GM13977 (cell line): ENCODE measurements at regions not wholly inside any gene's neighbourhood (a gene's known extent, or its start where the extent isn't known, plus 50 kb on each side); places are given as distances from the start of the nearest gene placed in this dataset.

Source experiments
- DNase-seq: peaks from one replicate; pipeline ENCODE4 v3.0.0; 2012; ENCODE audit warnings: low spot score
- in situ Hi-C: fragments of 300-500 bp; cut with MboI; formaldehyde crosslinking; loops from one replicate; pipeline ENCODE4 v1.12.0; 2022; ENCODE audit warnings: low sequenced_read_pairs, low pct_unique_long_range_greater_than_20kb, mixed read lengths, inconsistent platforms; ENCODE audit not compliant: unreplicated experiment
- TF ChIP-seq, protein P1 (sequence below): IDR thresholded peaks from 2 replicates; pipeline ENCODE4 v1.5.1; 2012; ENCODE audit warnings: mild to moderate bottlenecking, control low read depth; ENCODE audit not compliant: insufficient read depth; ENCODE audit errors: extremely low read depth, missing control alignments

DNA sequence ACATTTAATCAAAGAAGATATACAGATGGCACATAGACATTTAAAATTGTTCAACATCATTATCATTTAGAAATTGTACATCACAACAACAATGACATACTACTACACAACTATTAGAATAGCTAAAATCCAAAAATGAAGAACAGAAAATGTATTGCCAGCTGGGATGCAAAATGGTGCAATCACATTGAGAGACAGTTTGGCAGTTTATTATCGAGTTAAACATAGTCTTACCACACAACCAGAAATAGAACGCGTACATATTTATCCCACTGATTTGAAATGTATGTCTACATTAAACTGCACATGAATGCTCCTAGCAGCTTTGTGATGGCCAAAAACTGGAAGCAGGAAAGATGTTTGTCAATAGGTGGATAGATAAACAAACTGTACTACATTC lies 791.5 kb upstream of the MGAT4C start:
- in situ Hi-C loops = no loop called here
- TF ChIP-seq, protein P1, sequence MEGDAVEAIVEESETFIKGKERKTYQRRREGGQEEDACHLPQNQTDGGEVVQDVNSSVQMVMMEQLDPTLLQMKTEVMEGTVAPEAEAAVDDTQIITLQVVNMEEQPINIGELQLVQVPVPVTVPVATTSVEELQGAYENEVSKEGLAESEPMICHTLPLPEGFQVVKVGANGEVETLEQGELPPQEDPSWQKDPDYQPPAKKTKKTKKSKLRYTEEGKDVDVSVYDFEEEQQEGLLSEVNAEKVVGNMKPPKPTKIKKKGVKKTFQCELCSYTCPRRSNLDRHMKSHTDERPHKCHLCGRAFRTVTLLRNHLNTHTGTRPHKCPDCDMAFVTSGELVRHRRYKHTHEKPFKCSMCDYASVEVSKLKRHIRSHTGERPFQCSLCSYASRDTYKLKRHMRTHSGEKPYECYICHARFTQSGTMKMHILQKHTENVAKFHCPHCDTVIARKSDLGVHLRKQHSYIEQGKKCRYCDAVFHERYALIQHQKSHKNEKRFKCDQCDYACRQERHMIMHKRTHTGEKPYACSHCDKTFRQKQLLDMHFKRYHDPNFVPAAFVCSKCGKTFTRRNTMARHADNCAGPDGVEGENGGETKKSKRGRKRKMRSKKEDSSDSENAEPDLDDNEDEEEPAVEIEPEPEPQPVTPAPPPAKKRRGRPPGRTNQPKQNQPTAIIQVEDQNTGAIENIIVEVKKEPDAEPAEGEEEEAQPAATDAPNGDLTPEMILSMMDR = no peak

DNA sequence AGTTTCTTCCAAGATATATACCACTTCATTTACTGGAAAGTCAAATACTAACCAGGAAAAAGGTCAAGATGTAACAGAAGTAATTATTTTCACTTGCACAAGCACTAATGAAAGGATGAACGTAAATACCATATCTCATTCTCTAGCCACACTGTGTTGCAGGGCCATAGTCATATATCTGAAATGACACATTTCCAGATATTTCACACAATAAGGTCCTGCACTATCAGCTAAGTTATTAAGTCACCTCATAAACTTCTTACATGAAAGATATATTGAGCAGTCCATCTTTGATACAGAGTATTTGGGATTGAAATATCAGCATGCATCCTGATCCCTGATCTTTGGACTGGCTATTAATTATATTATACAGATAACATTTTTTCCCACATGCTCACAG lies 783.3 kb upstream of the MGAT4C start:
- no peak for DNase-seq
- in situ Hi-C loops = no loop called here

More for the DNA sequence above, 791.5 kb upstream of the MGAT4C start:
- DNase-seq = no peak

DNA sequence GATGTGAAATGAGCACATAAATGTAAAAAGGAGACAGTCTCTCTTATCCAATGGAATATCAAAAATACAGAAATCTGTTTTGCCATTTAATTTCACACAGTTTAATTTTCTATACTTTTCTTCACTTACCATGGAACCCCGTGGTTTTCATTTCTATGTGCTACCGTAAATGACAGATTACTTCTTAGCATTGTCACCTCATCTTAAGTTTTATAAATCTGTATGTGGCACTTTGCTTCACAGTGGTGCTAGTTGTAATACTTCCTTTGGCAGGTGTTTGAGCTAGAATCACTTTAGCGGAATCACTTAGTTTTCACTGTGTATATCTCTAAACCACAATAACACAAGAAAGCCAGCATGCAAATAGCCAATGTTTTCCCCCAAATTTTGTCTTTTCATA lies 781.9 kb upstream of the MGAT4C start:
- TF ChIP-seq, protein P1 = no peak
- in situ Hi-C loops = no loop called here
- no peak for DNase-seq

More for the DNA sequence above, 783.3 kb upstream of the MGAT4C start:
- TF ChIP-seq, protein P1 = no peak

DNA sequence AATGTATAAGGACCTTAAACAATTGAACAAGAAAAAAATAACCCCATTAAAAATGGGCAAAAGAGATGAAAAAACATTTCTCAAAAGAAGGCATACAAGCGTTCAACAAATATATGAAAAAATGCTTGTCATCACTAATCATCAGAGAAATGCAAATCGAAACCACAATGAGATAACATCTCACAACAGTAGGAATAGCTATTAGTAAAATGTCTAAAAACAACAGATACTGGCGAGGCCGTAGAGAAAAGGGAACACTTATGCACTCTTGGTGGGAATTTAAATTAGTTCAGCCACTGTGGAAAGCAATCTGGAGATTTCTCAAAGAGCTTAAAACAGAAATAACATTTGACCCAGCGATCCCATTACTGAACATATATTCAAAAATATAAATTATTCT lies 769.8 kb upstream of the MGAT4C start:
- in situ Hi-C loops = no loop called here
- DNase-seq = no peak
- TF ChIP-seq, protein P1 = no peak

DNA sequence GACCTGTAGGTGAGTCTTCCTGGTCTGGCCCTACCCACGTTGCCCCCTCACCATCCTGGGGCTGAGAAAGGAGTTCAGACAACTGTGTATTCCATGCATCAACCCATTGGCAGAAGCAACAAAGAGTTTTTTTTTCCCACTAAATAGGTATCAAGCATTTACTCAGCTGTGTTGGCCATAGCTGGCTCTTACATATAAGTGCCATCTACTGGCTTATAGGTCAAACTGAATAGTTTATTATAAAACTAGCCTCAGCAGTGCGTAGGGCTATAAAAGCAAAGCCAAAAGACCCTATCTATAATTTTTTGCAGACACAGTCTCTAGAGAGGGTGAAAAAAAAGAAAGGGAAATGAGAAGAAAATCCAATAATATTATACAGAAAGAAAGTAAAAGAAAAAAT lies 765.2 kb upstream of the MGAT4C start:
- no peak for DNase-seq
- in situ Hi-C loops = no loop called here
- TF ChIP-seq, protein P1 = no peak

DNA sequence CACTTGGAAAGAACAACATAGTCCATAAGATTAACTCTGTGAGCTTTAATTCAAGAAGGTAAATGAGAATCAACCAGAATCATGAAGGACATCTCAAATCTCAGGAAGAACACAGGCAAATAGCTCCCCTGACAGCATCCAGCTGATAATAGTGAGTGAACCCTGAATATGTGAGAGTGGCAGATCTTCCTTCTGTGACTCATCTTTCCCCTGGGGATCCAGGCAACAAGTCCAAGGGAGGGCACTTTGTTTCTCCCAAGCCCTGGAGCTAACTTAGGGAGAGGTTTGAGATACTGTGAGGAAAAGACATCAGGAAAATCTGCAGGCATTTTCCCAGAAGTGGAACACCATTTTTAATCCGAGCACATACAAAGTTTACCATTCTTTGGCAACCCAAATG lies 763.9 kb upstream of the MGAT4C start:
- no peak for DNase-seq
- TF ChIP-seq, protein P1 = no peak
- in situ Hi-C loops = no loop called here

DNA sequence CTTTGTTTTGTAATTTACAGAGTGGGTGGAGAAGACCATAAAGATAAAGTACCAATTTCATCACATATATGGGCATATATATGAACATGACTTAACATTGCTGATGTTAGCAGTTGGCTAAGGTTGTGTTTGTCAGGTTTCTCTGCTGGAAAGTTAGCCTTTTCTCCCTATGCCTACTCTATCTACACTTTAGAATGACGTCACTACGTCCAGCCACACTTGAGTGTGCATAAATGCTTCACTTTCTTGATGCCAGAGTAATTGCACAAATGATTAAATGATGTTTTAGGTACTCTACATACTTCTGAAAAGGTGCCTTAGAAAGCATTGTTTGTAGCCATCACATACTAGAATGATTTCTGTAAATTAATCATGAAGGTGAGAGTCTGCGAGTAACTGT lies 759.2 kb upstream of the MGAT4C start:
- TF ChIP-seq, protein P1 = no peak
- no peak for DNase-seq
- in situ Hi-C loops = no loop called here
